Ovary (tissue), 3 donors: ENCODE measurements at regions not wholly inside any gene's neighbourhood (a gene's known extent, or its start where the extent isn't known, plus 50 kb on each side); places are given as distances from the start of the nearest gene placed in this dataset.

Experiments
- CTCF ChIP-seq, 3 donors: fragments of 450-650 bp in 2 of 3; fragments of 200-600 bp in 1 of 3; IDR thresholded peaks; one replicate each; pipeline versions ENCODE4 v1.5.1 to v1.8.0; 2016 to 2022; ENCODE audit warnings: antibody characterized with exemption in 3 of 3, mild to moderate bottlenecking in 1 of 3
- EP300 ChIP-seq: sonication (generic); formaldehyde crosslinking; IDR thresholded peaks from one replicate; pipeline ENCODE4 v1.6.1; 2017; ENCODE audit warnings: antibody characterized with exemption
- donor health status: DM: no; HTN: no; CAD: no.

GRCh38 chr1:187794561-187794960, 965.8 kb downstream of the PLA2G4A start:
- no peak for TF ChIP-seq EP300
- TF ChIP-seq CTCF (IDR thresholded peaks at IDR 0.05) = no peak
